ENCODE measurements at regions not wholly inside any gene's neighbourhood (a gene's known extent, or its start where the extent isn't known, plus 50 kb on each side); places are given as distances from the start of the nearest gene placed in this dataset.

GRCh38 chr7:67762516-67762915 is 765.9 kb downstream of the TYW1 start:
- no peak for DNase-seq (ENCODE audit: low spot score)

- no peak for DNase-seq (ENCODE audit: low spot score)
Observed at GRCh38 chr7:67764289-67764688, 767.7 kb downstream of the TYW1 start.

- DNase-seq (ENCODE audit: low spot score): no peak
Observed at GRCh38 chr7:67765481-67766175, 769.0 kb downstream of the TYW1 start.

GRCh38 chr7:67766906-67767410 is 770.3 kb downstream of the TYW1 start:
- DNase-seq (ENCODE audit: low spot score): no peak

- DNase-seq (ENCODE audit: low spot score): no peak
Observed at GRCh38 chr7:67771846-67772605, 775.4 kb downstream of the TYW1 start.

GRCh38 chr7:67773081-67773480 is 776.4 kb downstream of the TYW1 start:
- no peak for DNase-seq (ENCODE audit: low spot score)

- DNase-seq (ENCODE audit: low spot score): no peak
Observed at GRCh38 chr7:67777119-67777518, 780.5 kb downstream of the TYW1 start.

GRCh38 chr7:67781841-67782240 is 785.2 kb downstream of the TYW1 start:
- no peak for DNase-seq (ENCODE audit: low spot score)

GRCh38 chr7:67786021-67786420 is 789.4 kb downstream of the TYW1 start:
- DNase-seq (ENCODE audit: low spot score): no peak

GRCh38 chr7:67788669-67789068 is 792.0 kb downstream of the TYW1 start:
- DNase-seq (ENCODE audit: low spot score): no peak

- no peak for DNase-seq (ENCODE audit: low spot score)
Observed at GRCh38 chr7:67791918-67792317, 795.3 kb downstream of the TYW1 start.

- DNase-seq (ENCODE audit: low spot score): no peak
Observed at GRCh38 chr7:67794544-67794943, 797.9 kb downstream of the TYW1 start.

GRCh38 chr7:67803789-67804188 is 807.2 kb downstream of the TYW1 start:
- DNase-seq (ENCODE audit: low spot score): no peak

- no peak for DNase-seq (ENCODE audit: low spot score)
Observed at GRCh38 chr7:67805921-67806471, 809.4 kb downstream of the TYW1 start.

GRCh38 chr7:67807826-67808225 is 811.2 kb downstream of the TYW1 start:
- no peak for DNase-seq (ENCODE audit: low spot score)

GRCh38 chr7:67809586-67809985 is 813.0 kb downstream of the TYW1 start:
- DNase-seq (ENCODE audit: low spot score): peak; percentile 9

GRCh38 chr7:67813621-67814292 is 817.1 kb downstream of the TYW1 start:
- no peak for DNase-seq (ENCODE audit: low spot score)

GRCh38 chr7:67817481-67817880 is 820.8 kb downstream of the TYW1 start:
- DNase-seq (ENCODE audit: low spot score): no peak

GRCh38 chr7:67821116-67821515 is 824.5 kb downstream of the TYW1 start:
- peak; percentile 66 for DNase-seq (ENCODE audit: low spot score)

GRCh38 chr7:67823345-67823744 is 826.7 kb downstream of the TYW1 start:
- peak; percentile 26 for DNase-seq (ENCODE audit: low spot score)

GRCh38 chr7:67825356-67825755 is 828.7 kb downstream of the TYW1 start:
- no peak for DNase-seq (ENCODE audit: low spot score)

- no peak for DNase-seq (ENCODE audit: low spot score)
Observed at GRCh38 chr7:67841896-67842295, 845.3 kb downstream of the TYW1 start.

- no peak for DNase-seq (ENCODE audit: low spot score)
Observed at GRCh38 chr7:67842571-67842970, 845.9 kb downstream of the TYW1 start.
